ENCODE measurements at regions not wholly inside any gene's neighbourhood (a gene's known extent, or its start where the extent isn't known, plus 50 kb on each side); places are given as distances from the start of the nearest gene placed in this dataset.
"Not testable (repeated sequence)": the region's sequence is repeated elsewhere in the genome, so short reads cannot be mapped to it uniquely, and the experiment has no call there.

DNA sequence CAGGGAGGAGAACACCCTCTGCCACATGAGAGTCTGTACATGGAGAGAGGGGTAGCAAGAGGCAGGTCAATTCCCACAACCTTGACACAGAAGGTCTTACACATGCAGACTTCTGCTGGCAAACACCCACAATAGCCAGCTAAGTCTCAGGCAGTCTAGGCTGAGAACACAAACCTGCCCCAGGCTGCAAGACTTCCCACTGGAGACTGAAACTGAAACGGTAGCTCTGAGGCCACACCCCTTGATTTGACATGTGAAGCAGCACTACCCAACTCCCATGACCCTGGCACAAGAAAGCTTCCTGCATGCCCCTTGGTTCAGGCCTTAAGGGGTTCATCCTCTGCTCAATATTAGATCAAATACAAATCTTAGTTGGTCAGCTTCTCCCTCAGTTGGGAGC, 237.8 kb upstream of the NPAP1 start:
- not testable (repeated sequence) for TF ChIP-seq CTCF (IDR thresholded peaks at IDR 0.05; ENCODE audit: low read depth, low read length); EZH2phosphoT487 (IDR thresholded peaks at IDR 0.05; ENCODE audit: low read depth)
